HEK293 (cell line): ENCODE measurements at regions not wholly inside any gene's neighbourhood (a gene's known extent, or its start where the extent isn't known, plus 50 kb on each side); places are given as distances from the start of the nearest gene placed in this dataset.

Experiments used
- CTCF ChIA-PET: fragments of 350-600 bp; formaldehyde crosslinking; extraction: SDS; loops from one replicate; lab custom pipeline; 2021; ENCODE audit warnings: antibody characterized with exemption; lab: Yijun Ruan, JAX
- POLR2A ChIA-PET: fragments of 300-600 bp; formaldehyde crosslinking; extraction: SDS; loops from one replicate; lab custom pipeline; 2020; ENCODE audit warnings: antibody characterized with exemption, inconsistent platforms; lab: Yijun Ruan, JAX
- H3K27ac ChIP-seq: fragments of 200-500 bp; sonication (Bioruptor generic); 2 replicates; pipeline ENCODE4 v1.5.1; 2014; ENCODE audit warnings: low read depth, low read length, control low read depth, inconsistent platforms; ENCODE audit errors: extremely low read depth
- H3K36me3 ChIP-seq, 2 experiments: fragments of 200-500 bp in 1 of 2; sonication (Bioruptor generic) in 1 of 2; 1 replicate in 1 of 2; 2 replicates in 1 of 2; pipeline ENCODE4 v1.5.1; 2014 to 2017; ENCODE audit warnings: inconsistent platforms in 2 of 2, low read length in 2 of 2; ENCODE audit not compliant: control insufficient read depth in 2 of 2, insufficient read depth in 1 of 2
- H3K4me1 ChIP-seq: fragments of 200-500 bp; sonication (Bioruptor generic); 2 replicates; pipeline ENCODE4 v1.5.1; 2014; ENCODE audit warnings: mild to moderate bottlenecking, low read length, inconsistent platforms; ENCODE audit not compliant: control insufficient read depth, insufficient read depth
- H3K4me3 ChIP-seq: 2 replicates; pipeline ENCODE4 v1.5.1; 2011; ENCODE audit warnings: low read depth, mild to moderate bottlenecking, control low read depth, low read length, moderate library complexity
- H3K9me3 ChIP-seq: fragments of 200-500 bp; sonication (Bioruptor generic); 2 replicates; pipeline ENCODE4 v1.5.1; 2014; ENCODE audit warnings: low read depth, low read length, inconsistent platforms; ENCODE audit not compliant: control insufficient read depth, insufficient read depth
- ATF2 ChIP-seq: fragments of 450-650 bp; formaldehyde crosslinking; IDR thresholded peaks from 2 replicates; pipeline ENCODE4 v1.5.1; 2016; ENCODE audit warnings: missing biosample characterization, missing genetic modification characterization, low read depth
- MEIS1 ChIP-seq: sonication (generic); formaldehyde crosslinking; IDR thresholded peaks from 2 replicates; pipeline ENCODE4 v1.8.1; 2022; ENCODE audit warnings: missing genetic modification reagents, mild to moderate bottlenecking, borderline replicate concordance
- SETDB1 ChIP-seq: IDR thresholded peaks from one replicate; pipeline ENCODE4 v1.6.1; 2017; ENCODE audit warnings: mild to moderate bottlenecking, low read length, moderate library complexity, mixed read lengths; ENCODE audit not compliant: insufficient read length
- SP7 ChIP-seq: fragments of 450-650 bp; formaldehyde crosslinking; IDR thresholded peaks from 2 replicates; pipeline ENCODE4 v1.5.1; 2016; ENCODE audit warnings: missing biosample characterization, missing genetic modification characterization
- TCF7L2 ChIP-seq: IDR thresholded peaks from 2 replicates; pipeline ENCODE4 v1.6.1; 2011; ENCODE audit warnings: low read depth, mild to moderate bottlenecking, inconsistent platforms, low read length, moderate library complexity, borderline replicate concordance
- ZNF148 ChIP-seq: fragments of 450-650 bp; formaldehyde crosslinking; IDR thresholded peaks from 2 replicates; pipeline ENCODE4 v1.5.0; 2017; ENCODE audit warnings: missing biosample characterization, missing genetic modification characterization, borderline replicate concordance
- ZNF239 ChIP-seq: fragments of 450-650 bp; formaldehyde crosslinking; IDR thresholded peaks from 2 replicates; pipeline ENCODE4 v1.5.1; 2016; ENCODE audit warnings: missing biosample characterization, missing genetic modification characterization
- ZNF24 ChIP-seq: fragments of 450-650 bp; formaldehyde crosslinking; IDR thresholded peaks from 2 replicates; pipeline ENCODE4 v1.5.1; 2016; ENCODE audit warnings: missing biosample characterization, missing genetic modification characterization
- ZNF391 ChIP-seq: fragments of 450-650 bp; formaldehyde crosslinking; IDR thresholded peaks from 2 replicates; pipeline ENCODE4 v1.5.1; 2016; ENCODE audit warnings: low read depth, missing biosample characterization, missing genetic modification characterization, borderline replicate concordance
- ZNF449 ChIP-seq: fragments of 450-650 bp; formaldehyde crosslinking; IDR thresholded peaks from 2 replicates; pipeline ENCODE4 v1.5.1; 2017; ENCODE audit warnings: missing biosample characterization, mild to moderate bottlenecking, missing genetic modification characterization, moderate library complexity
- ZNF548 ChIP-seq: fragments of 450-650 bp; formaldehyde crosslinking; IDR thresholded peaks from 2 replicates; pipeline ENCODE4 v1.5.1; 2016; ENCODE audit warnings: missing biosample characterization, missing genetic modification characterization
- ZNF629 ChIP-seq: fragments of 450-650 bp; formaldehyde crosslinking; IDR thresholded peaks from 2 replicates; pipeline ENCODE4 v1.5.1; 2017; ENCODE audit warnings: missing biosample characterization, missing genetic modification characterization
- ZNF658 ChIP-seq: fragments of 450-650 bp; formaldehyde crosslinking; IDR thresholded peaks from 2 replicates; pipeline ENCODE4; 2016; ENCODE audit warnings: missing biosample characterization, missing genetic modification characterization
- ZNF677 ChIP-seq: fragments of 450-650 bp; IDR thresholded peaks from 2 replicates; pipeline ENCODE4 v1.5.0; 2018; ENCODE audit warnings: missing biosample characterization, mild to moderate bottlenecking, missing genetic modification characterization, moderate library complexity
- ZNF747 ChIP-seq: fragments of 450-650 bp; formaldehyde crosslinking; IDR thresholded peaks from 2 replicates; pipeline ENCODE4 v1.5.1; 2016; ENCODE audit warnings: missing biosample characterization, missing genetic modification characterization
- ZNF768 ChIP-seq: fragments of 450-650 bp; formaldehyde crosslinking; IDR thresholded peaks from 2 replicates; pipeline ENCODE4 v1.5.1; 2018; ENCODE audit warnings: missing biosample characterization, mild to moderate bottlenecking, missing genetic modification characterization
- ZNF830 ChIP-seq: fragments of 450-650 bp; IDR thresholded peaks from 2 replicates; pipeline ENCODE4 v1.5.0; 2018; ENCODE audit warnings: missing biosample characterization, missing genetic modification characterization, low read depth, mild to moderate bottlenecking, moderate library complexity

GRCh38 chr4:24674279-24674678, 89.9 kb upstream of the DHX15 start:
- ChIA-PET POLR2A (no interaction called here), CTCF (interaction anchor here (0.6 kb wide), 1 partner anchor 306 kb away, joined by 3 read pairs; no protein-coding TSS in a partner anchor)
- no peak overlapping the region for H3K4me3 ChIP-seq
- H3K9me3 ChIP-seq: no peaks in the 10 kb centered on the region
- no peak overlapping the region for H3K27ac ChIP-seq
- TF ChIP-seq ZNF830 (no peak), ZNF768 (tag by site-specific recombination) (no peak), ZNF548 (no peak), ZNF629 (no peak), ZNF24 (tag by site-specific recombination) (no peak), ZNF449 (no peak)
- no peaks in the 10 kb centered on the region for H3K36me3 ChIP-seq
- no peaks in the 10 kb centered on the region for H3K4me1 ChIP-seq

- CTCF ChIA-PET: no interaction called here
- no peak overlapping the region for H3K4me3 ChIP-seq
- H3K4me1 ChIP-seq: no peaks in the 10 kb centered on the region
- H3K27ac ChIP-seq: no peak overlapping the region
- no peaks in the 10 kb centered on the region for H3K36me3 ChIP-seq
- POLR2A ChIA-PET: no interaction called here
- no peaks in the 10 kb centered on the region for H3K9me3 ChIP-seq
- TF ChIP-seq SP7 (tag by site-specific recombination): no peak
- peak; percentile 47 for TF ChIP-seq SETDB1
- TF ChIP-seq, all 188 proteins: peak for 1
These were observed 91.5 kb upstream of the DHX15 start for GRCh38 chr4:24675721-24676389.

GRCh38 chr4:24677909-24678308, 93.6 kb upstream of the DHX15 start:
- Histone ChIP-seq H3K36me3 (no peaks in the 10 kb centered on the region), H3K4me3 (no peak overlapping the region), H3K9me3 (no peaks in the 10 kb centered on the region), H3K4me1 (no peaks in the 10 kb centered on the region), H3K27ac (no peak overlapping the region)
- ChIA-PET POLR2A (no interaction called here), CTCF (no interaction called here)
- TF ChIP-seq ZNF391 (tag by site-specific recombination) (no peak), TCF7L2 (no peak), ZNF658 (tag by site-specific recombination) (no peak), ZNF239 (tag by site-specific recombination) (no peak), ZNF677 (tag by site-specific recombination) (no peak), ZNF548 (no peak), ZNF148 (tag by site-specific recombination) (no peak), MEIS1 (CRISPR knock-in tag) (no peak), ATF2 (tag by site-specific recombination) (no peak), ZNF747 (tag by site-specific recombination) (no peak)
